GM19023 (cell line): ENCODE measurements at regions not wholly inside any gene's neighbourhood (a gene's known extent, or its start where the extent isn't known, plus 50 kb on each side); places are given as distances from the start of the nearest gene placed in this dataset.
"Not testable (repeated sequence)": the region's sequence is repeated elsewhere in the genome, so short reads cannot be mapped to it uniquely, and the experiment has no call there.

Experiments
- ATAC-seq: cut with Tn5 transposase; IDR thresholded peaks from one replicate; pipeline ENCODE4 v1.9.1; 2021; ENCODE audit warnings: mild to moderate bottlenecking, moderate library complexity; ENCODE audit not compliant: unreplicated experiment

- ATAC-seq = not testable (repeated sequence)
Measured at GRCh38 chr6:166846446-166847142, 109.8 kb downstream of the RNASET2 start.

DNA sequence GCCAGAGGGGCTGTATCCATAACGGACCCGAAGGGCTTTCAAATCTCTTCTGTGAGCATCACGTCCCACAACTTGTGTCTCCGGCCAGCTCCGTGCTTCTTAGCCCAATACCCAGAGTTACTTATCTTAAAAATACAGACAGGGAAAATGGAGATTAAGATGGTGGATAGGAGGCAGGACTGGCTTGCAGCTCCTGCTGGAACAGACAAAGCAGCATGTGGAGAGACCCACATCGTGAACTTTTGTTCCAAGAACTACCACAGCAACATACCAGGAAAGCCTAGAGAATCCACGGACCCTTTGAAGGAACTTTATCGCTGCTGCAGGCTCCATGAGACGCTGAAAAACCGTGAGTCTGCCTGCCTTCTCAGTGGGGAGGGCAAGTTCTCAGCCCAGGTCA is 113.7 kb downstream of the RNASET2 start:
- ATAC-seq = no peak

- no peak for ATAC-seq
Measured at GRCh38 chr6:166841216-166841615, 115.1 kb downstream of the RNASET2 start.

GRCh38 chr6:166839569-166839968 is 116.8 kb downstream of the RNASET2 start:
- ATAC-seq = no peak

DNA sequence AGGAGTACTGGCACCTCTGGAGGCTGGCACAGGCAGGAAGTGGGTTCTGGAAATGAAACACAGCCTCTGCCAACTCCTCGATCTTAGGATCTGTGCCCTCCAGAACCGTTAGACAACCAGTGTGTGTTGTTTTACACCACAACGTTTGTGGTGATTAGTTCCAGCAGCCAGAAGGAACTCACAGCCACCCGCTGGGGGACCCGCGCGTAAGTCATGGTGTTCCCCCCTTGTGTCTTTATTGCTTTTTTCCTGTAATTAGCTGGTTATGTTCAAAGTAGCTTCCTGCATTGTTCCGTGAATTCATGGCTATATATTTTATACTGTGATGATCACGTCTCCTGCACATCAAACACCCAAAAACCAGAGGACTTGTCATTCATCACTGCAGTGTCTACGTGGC is 117.4 kb downstream of the RNASET2 start:
- no peak for ATAC-seq

GRCh38 chr6:166836785-166837718 is 119.3 kb downstream of the RNASET2 start:
- no peak for ATAC-seq

DNA sequence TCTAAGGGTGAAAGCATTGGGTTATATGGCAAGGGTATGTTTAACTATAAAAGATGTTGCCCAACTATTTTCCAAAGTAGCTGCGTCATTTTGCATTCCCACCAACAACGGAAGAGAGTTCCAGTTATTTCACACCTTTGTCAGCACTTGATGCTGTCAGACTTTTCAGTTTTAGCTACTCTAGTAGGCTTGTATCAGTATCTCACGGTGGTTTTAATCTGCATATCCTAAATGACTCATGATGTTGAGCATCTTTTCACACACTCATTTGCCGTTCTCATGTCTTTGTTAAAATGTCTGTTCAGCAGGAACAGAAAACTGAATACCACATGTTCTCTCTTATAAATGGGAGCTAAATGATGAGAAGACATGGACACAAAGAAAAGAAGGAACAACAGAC is 122.3 kb downstream of the RNASET2 start:
- no peak for ATAC-seq

GRCh38 chr6:166830891-166831363 is 125.4 kb downstream of the RNASET2 start:
- peak; percentile 39 for ATAC-seq

DNA sequence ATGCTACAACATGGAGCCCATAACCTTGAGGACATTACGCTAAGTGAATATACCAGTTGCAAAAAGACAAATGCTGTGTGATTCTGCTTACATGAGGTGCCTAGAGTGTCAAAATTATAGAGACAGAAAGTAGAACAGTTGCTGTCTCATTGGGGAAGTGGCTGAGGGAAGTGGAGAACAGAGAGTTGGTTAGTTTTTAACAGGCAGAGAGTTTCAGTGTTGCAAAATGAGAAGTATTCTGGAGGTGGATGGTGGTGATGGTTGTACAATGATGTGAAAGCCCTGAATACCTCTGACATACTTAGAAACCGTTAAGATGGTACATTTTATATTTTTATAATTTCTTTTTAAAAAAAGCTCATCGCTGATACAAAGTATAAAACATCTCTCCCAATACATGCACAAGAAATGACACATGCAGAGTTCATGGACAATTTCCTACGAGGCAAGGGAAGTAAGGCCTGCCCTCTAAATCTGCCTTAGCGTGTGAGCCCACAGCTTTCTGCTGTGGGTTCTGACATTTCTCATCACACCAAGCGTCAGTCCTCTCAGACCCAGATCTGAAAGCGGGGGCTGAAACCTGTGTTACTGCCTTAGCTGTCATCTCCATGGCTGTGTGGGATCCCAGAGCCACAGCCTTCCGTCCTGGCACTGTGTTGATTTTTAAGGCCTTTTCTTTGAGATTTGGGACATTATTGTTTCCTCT is 126.0 kb downstream of the RNASET2 start:
- ATAC-seq = peak; percentile 90

- no peak for ATAC-seq
Measured at GRCh38 chr6:166826264-166826663, 130.1 kb downstream of the RNASET2 start.

GRCh38 chr6:166825553-166826145 is 130.7 kb downstream of the RNASET2 start:
- ATAC-seq = no peak

GRCh38 chr6:166824880-166825250 is 131.5 kb downstream of the RNASET2 start:
- ATAC-seq = no peak

GRCh38 chr6:166824146-166824879 is 132.0 kb downstream of the RNASET2 start:
- ATAC-seq = no peak

GRCh38 chr6:166822609-166823008 is 133.7 kb downstream of the RNASET2 start:
- ATAC-seq = no peak

DNA sequence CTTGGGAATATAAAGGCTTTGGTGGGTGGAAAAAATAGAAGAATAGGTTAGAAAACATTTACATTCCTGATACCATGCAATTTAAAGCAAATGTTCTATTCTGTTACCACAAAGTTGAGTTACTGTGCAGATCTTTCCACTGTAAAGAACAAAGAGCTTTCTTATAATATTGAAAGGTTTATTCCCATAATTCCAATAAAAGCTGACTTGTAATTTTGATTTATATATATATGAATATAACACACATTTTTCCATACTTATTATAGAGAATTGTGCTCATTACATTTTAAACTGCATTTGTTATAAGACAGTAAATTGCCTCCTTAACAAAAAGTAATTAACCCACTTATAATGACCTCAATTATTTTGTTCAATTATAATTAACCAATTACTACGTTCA is 135.9 kb downstream of the RNASET2 start:
- ATAC-seq = no peak

DNA sequence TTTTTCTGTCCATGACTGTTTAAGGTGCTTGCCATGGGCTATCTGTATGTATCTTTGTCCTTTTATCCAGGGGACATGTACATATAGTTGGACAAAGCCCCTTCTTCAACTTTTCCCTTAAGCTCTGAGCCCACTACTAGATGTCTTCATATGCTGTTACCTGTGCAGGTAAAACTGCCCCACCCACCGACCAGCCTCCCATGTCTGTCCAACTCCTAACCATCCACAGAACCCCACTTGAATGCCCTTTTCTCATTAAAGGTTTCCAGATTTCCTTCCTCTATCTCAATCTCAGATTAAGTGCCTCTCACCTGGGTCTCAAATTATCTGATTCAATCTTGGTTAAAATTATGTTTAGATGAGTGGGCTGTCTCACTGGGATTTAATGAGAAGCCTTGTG is 136.3 kb downstream of the RNASET2 start:
- no peak for ATAC-seq

- no peak for ATAC-seq
Measured at GRCh38 chr6:166815629-166816028, 140.7 kb downstream of the RNASET2 start.

DNA sequence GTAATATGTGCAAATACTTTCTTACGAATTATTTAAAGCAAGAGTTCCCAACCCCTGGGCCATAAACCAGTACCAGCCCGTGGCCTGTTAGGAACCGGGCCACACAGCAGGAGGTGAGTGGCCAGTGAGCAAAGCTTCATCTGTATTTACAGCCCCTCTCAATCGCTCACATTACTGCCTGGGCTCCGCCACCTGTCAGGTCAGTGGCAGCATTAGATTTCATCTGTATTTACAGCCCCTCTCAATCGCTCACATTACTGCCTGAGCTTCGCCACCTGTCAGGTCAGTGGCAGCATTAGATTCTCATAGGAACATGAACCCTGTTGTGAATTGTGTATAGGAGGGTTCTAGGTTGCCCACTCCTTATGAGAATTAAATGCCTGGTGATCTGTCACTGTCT is 142.0 kb downstream of the RNASET2 start:
- no peak for ATAC-seq

DNA sequence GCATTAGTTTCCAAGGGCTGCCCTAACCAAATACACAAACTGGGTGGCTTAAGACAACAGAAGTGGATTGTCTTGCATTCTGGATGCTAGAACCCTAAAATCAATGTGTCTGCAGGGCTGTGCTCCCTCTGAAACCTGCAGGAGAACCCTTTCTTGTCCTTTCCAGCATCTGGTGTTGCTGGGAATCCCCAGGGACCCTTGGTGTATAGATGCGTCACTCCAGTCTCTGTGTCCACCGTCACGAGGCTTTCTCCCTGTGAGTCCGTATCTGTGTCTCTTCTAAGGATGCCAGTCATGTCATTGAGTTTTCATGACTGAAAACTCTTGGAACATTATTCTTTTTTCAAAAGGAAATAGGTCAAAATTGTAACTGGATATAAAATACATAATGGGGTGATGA is 142.9 kb downstream of the RNASET2 start:
- no peak for ATAC-seq

DNA sequence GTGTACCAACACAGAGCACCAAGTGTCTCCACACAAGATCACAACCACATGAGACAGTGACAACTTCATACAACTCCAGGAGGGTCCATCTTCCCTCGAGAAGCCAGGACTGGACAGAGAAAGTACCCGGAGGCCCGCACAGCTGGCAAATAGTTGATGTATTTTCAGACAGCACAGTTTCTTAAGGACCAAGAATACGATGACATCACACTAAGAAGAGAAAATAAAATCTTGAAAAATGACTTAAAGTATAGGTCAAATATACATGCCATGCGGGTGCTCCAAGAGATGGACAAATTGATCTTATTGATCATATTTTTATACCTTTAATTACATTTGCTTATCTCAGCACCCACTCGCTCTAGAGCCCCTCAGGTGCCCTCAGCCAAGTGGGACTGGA is 145.5 kb downstream of the RNASET2 start:
- no peak for ATAC-seq
